ENCODE measurements at regions not wholly inside any gene's neighbourhood (a gene's known extent, or its start where the extent isn't known, plus 50 kb on each side); places are given as distances from the start of the nearest gene placed in this dataset.

DNA sequence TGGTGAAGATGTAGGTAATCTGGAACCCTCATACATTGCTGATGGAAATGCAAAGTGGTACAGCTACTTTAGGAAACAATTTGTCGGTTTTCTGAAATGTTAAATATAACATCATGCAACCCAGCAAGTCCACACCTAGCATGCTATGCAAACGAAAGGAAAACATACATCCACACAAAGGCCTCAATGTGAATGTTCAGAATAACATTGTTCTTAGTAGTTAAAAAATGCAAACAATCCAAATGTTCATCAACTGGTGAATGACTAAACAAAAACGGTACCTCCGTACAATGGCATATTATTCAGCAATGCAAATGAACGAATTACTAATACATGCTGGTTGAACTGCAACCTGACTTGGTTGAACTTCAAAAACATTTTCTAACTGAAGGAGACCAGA, 423.3 kb upstream of the THRB start:
- H3K4me3 ChIP-seq (ENCODE audit: low read depth, low read length): no peak overlapping the region
- TF ChIP-seq, protein P1, sequence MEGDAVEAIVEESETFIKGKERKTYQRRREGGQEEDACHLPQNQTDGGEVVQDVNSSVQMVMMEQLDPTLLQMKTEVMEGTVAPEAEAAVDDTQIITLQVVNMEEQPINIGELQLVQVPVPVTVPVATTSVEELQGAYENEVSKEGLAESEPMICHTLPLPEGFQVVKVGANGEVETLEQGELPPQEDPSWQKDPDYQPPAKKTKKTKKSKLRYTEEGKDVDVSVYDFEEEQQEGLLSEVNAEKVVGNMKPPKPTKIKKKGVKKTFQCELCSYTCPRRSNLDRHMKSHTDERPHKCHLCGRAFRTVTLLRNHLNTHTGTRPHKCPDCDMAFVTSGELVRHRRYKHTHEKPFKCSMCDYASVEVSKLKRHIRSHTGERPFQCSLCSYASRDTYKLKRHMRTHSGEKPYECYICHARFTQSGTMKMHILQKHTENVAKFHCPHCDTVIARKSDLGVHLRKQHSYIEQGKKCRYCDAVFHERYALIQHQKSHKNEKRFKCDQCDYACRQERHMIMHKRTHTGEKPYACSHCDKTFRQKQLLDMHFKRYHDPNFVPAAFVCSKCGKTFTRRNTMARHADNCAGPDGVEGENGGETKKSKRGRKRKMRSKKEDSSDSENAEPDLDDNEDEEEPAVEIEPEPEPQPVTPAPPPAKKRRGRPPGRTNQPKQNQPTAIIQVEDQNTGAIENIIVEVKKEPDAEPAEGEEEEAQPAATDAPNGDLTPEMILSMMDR (IDR thresholded peaks at IDR 0.05; ENCODE audit: low read depth, low read length, missing control alignments): no peak
- DNase-seq (ENCODE audit: low read depth): no peak
- in situ Hi-C loops (cut with HindIII; ENCODE audit: low sequenced_read_pairs): no loop called here

DNA sequence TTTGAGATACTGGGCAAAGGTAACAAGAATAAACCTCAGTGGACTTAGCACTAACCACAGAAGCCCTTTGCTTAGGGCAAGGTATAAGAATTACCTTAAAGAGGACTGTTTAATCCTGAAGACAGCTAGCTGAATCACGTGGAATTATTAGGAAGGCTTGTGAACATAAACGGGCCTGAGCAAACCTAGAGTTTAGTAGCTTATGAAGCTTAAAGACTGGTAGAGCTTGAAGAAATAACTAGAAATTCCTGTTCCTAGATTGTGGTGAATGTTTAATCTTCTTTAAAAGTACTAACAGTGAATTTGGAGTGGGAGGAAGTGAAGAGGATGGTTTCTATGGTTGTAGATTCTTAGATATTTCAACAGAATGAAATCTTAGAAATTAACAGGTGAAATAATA, 428.9 kb upstream of the THRB start:
- no peak overlapping the region for H3K4me3 ChIP-seq (ENCODE audit: low read depth, low read length)
- no peak for DNase-seq (ENCODE audit: low read depth)
- TF ChIP-seq, protein P1 (IDR thresholded peaks at IDR 0.05; ENCODE audit: low read depth, low read length, missing control alignments): no peak
- in situ Hi-C loops (cut with HindIII; ENCODE audit: low sequenced_read_pairs): no loop called here

DNA sequence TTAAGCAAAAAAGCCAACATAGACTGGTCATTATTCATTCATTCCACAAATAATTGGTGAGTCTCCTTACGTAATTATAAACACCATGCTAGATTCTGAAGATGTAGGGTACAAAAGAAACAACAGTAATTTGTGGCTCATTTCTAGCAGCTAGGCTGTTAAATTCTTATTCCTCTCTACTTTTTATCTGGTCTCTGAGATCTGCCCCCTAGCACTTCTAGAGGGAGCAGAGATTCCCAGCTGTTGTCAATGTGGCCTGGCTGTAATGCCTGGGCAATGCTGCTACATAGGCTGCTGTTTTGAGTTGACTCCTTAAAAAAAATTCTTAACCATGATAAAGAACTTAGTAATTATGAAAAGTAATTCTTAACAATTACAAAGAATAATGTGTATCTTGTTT, 434.9 kb upstream of the THRB start:
- in situ Hi-C loops (cut with HindIII; ENCODE audit: low sequenced_read_pairs): no loop called here
- H3K4me3 ChIP-seq (ENCODE audit: low read depth, low read length): no peak overlapping the region
- TF ChIP-seq, protein P1 (IDR thresholded peaks at IDR 0.05; ENCODE audit: low read depth, low read length, missing control alignments): no peak
- no peak for DNase-seq (ENCODE audit: low read depth)

DNA sequence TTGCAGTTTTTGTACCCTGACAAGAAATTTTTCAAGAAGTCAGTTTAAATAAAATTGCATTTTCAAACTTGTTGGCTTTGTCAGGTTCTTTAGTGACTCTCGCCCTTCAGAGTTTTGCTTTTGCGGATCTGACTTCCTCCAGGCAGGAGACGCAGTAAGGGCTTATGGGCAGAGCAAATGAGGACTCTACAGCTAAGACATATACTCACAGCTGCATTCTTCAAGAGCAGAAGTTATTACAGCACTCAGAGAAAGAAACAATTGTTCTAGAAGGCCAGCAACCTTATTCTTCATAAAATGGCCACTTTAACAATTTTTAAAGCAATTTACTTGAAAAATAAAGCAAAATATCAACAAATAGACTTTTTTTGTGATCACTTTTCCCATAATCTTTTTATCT, 438.8 kb upstream of the THRB start:
- DNase-seq (ENCODE audit: low read depth): no peak
- in situ Hi-C loops (cut with HindIII; ENCODE audit: low sequenced_read_pairs): no loop called here
- no peak overlapping the region for H3K4me3 ChIP-seq (ENCODE audit: low read depth, low read length)
- TF ChIP-seq, protein P1 (IDR thresholded peaks at IDR 0.05; ENCODE audit: low read depth, low read length, missing control alignments): no peak

DNA sequence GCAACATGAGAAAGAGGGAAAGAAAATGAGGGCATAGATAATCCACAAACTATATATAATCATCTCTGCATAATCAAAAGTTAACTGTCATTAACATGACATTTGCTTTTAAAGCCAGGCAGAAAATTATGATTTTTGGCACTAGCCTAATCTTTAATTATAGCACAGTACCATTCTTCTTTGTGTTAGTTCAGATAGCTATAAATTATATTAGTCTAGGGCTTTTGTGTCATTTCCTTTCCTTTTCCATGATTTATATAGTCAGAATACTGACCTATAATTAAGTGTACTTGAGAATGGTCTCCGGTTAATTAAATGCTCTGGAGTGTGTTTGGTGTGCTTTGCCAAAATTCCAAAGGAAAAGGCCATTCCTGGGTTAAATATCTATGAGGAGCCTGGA, 441.9 kb upstream of the THRB start:
- H3K4me3 ChIP-seq (ENCODE audit: low read depth, low read length): no peak overlapping the region
- no peak for DNase-seq (ENCODE audit: low read depth)
- in situ Hi-C loops (cut with HindIII; ENCODE audit: low sequenced_read_pairs): no loop called here
- TF ChIP-seq, protein P1 (IDR thresholded peaks at IDR 0.05; ENCODE audit: low read depth, low read length, missing control alignments): no peak

DNA sequence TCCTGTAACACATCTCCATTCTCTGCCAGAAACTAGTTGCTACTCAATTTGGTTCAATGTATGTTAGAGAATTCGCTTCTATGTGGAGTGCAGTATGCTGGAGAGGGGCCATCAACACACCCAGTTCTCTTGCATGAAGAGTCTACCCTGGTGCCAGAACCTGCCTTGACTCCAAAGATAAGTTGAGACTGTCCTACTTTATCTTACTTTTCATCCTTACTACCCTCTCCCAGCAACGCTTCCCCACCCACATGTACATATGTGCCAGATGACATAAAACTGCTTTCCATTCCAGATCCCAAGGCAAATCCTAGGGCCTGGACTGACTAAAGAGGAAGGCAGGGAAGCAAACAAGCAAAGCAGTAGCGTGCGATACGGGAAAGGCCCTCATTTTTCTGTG, 442.6 kb upstream of the THRB start:
- TF ChIP-seq, protein P1 (IDR thresholded peaks at IDR 0.05; ENCODE audit: low read depth, low read length, missing control alignments): no peak

DNA sequence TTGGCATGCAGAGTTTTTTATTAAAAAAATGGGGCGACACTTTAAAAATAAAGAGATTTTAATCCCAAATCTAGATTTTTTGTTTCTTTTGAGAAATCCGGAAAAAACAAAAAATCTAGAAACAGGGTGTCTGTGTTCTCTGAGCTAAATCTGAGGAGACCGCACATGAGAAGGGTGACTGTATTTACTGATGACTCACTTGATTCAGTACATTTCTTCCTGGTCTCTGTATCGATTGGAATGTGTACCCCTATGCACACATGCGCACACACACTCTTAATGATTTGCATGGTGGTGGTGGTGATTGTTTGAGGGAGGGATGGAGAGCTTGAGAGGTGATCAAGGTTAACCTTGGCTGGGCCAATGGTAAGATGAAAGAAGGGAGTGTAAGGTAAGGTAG, 443.1 kb upstream of the THRB start:
- TF ChIP-seq, protein P1 (IDR thresholded peaks at IDR 0.05; ENCODE audit: low read depth, low read length, missing control alignments): no peak
- DNase-seq (ENCODE audit: low read depth): no peak
- in situ Hi-C loops (cut with HindIII; ENCODE audit: low sequenced_read_pairs): no loop called here
- H3K4me3 ChIP-seq (ENCODE audit: low read depth, low read length): no peak overlapping the region

More for the DNA sequence above, 442.6 kb upstream of the THRB start:
- no peak for DNase-seq (ENCODE audit: low read depth)
- in situ Hi-C loops (cut with HindIII; ENCODE audit: low sequenced_read_pairs): no loop called here
- H3K4me3 ChIP-seq (ENCODE audit: low read depth, low read length): no peak overlapping the region

All from astrocyte of the cerebellum (primary cell).